KMS-11 (cell line): ENCODE measurements at regions not wholly inside any gene's neighbourhood (a gene's known extent, or its start where the extent isn't known, plus 50 kb on each side); places are given as distances from the start of the nearest gene placed in this dataset.

Experiments used
- H2AFZ ChIP-seq: fragments of 200-600 bp; sonication (generic); 2 replicates; pipeline ENCODE4 v1.6.1; 2016; ENCODE audit warnings: antibody characterized with exemption, mixed run types, low read depth
- H3K27ac ChIP-seq: fragments of 200-600 bp; sonication (generic); 2 replicates; pipeline ENCODE4 v1.6.1; 2016; ENCODE audit warnings: mild to moderate bottlenecking, mixed run types
- H3K27me3 ChIP-seq: fragments of 200-600 bp; sonication (generic); 2 replicates; pipeline ENCODE4 v1.6.1; 2017; ENCODE audit warnings: mild to moderate bottlenecking, low read depth, mixed run types, moderate library complexity; ENCODE audit not compliant: insufficient read depth
- H3K36me3 ChIP-seq: fragments of 200-600 bp; sonication (generic); 2 replicates; pipeline ENCODE4 v1.6.1; 2017; ENCODE audit warnings: mild to moderate bottlenecking, mixed run types; ENCODE audit not compliant: insufficient read depth
- H3K4me1 ChIP-seq: fragments of 200-600 bp; sonication (generic); 2 replicates; pipeline ENCODE4 v1.6.1; 2016; ENCODE audit warnings: mild to moderate bottlenecking, low read depth, mixed run types; ENCODE audit not compliant: poor library complexity, severe bottlenecking
- H3K4me2 ChIP-seq: fragments of 200-600 bp; sonication (generic); 2 replicates; pipeline ENCODE4 v1.7.0; 2016; ENCODE audit warnings: mild to moderate bottlenecking, mixed run types
- H3K4me3 ChIP-seq: fragments of 200-600 bp; sonication (generic); IDR thresholded peaks from 2 replicates; pipeline ENCODE4 v1.6.1; 2017; ENCODE audit warnings: low read depth, low read length, mixed read lengths; ENCODE audit not compliant: insufficient read depth
- H3K79me2 ChIP-seq: fragments of 200-600 bp; sonication (generic); 2 replicates; pipeline ENCODE4 v1.6.1; 2016; ENCODE audit warnings: low read depth, mixed run types; ENCODE audit not compliant: insufficient read depth
- H3K9ac ChIP-seq: fragments of 200-600 bp; sonication (generic); 2 replicates; pipeline ENCODE4 v1.6.1; 2016; ENCODE audit warnings: mild to moderate bottlenecking, mixed run types
- H4K20me1 ChIP-seq: fragments of 200-600 bp; sonication (generic); 2 replicates; pipeline ENCODE4 v1.6.1; 2016; ENCODE audit warnings: mild to moderate bottlenecking, mixed run types; ENCODE audit not compliant: insufficient read depth
- CTCF ChIP-seq: fragments of 200-600 bp; sonication (generic); conservative IDR thresholded peaks from 2 replicates; pipeline ENCODE4 v1.6.1; 2017; ENCODE audit warnings: low read depth, mild to moderate bottlenecking, antibody characterized with exemption, low read length, moderate library complexity, mixed read lengths

GRCh38 chr9:84613431-84613830 lies 56.1 kb upstream of the NTRK2 start:
- H3K4me1 ChIP-seq = no peaks in the 10 kb centered on the region
- no peaks in the 10 kb centered on the region for H4K20me1 ChIP-seq
- no peak overlapping the region for H3K4me3 ChIP-seq
- H3K27me3 ChIP-seq = no peaks in the 10 kb centered on the region
- TF ChIP-seq CTCF = no peak
- H3K36me3 ChIP-seq = no peaks in the 10 kb centered on the region
- H3K4me2 ChIP-seq = no peak overlapping the region
- no peak overlapping the region for H2AFZ ChIP-seq
- no peak overlapping the region for H3K27ac ChIP-seq
- no peak overlapping the region for H3K9ac ChIP-seq
- no peaks in the 10 kb centered on the region for H3K79me2 ChIP-seq

GRCh38 chr9:84615544-84615943 lies 54.0 kb upstream of the NTRK2 start:
- H3K4me1 ChIP-seq = no peaks in the 10 kb centered on the region
- no peak overlapping the region for H2AFZ ChIP-seq
- no peak for TF ChIP-seq CTCF
- H3K36me3 ChIP-seq = no peaks in the 10 kb centered on the region
- no peaks in the 10 kb centered on the region for H3K79me2 ChIP-seq
- H3K27me3 ChIP-seq = no peaks in the 10 kb centered on the region
- no peak overlapping the region for H3K27ac ChIP-seq
- H4K20me1 ChIP-seq = no peaks in the 10 kb centered on the region
- no peak overlapping the region for H3K4me3 ChIP-seq
- H3K4me2 ChIP-seq = no peak overlapping the region
- no peak overlapping the region for H3K9ac ChIP-seq

- TF ChIP-seq CTCF = no peak
- H3K4me2 ChIP-seq = no peak overlapping the region
- H3K4me1 ChIP-seq = no peaks in the 10 kb centered on the region
- H4K20me1 ChIP-seq = no peaks in the 10 kb centered on the region
- H3K4me3 ChIP-seq = no peak overlapping the region
- no peak overlapping the region for H2AFZ ChIP-seq
- no peak overlapping the region for H3K9ac ChIP-seq
- no peaks in the 10 kb centered on the region for H3K36me3 ChIP-seq
- no peak overlapping the region for H3K27ac ChIP-seq
- H3K27me3 ChIP-seq = no peaks in the 10 kb centered on the region
- H3K79me2 ChIP-seq = no peaks in the 10 kb centered on the region
Measured at GRCh38 chr9:84617411-84618029, 52.0 kb upstream of the NTRK2 start.
